ENCODE measurements at regions not wholly inside any gene's neighbourhood (a gene's known extent, or its start where the extent isn't known, plus 50 kb on each side); places are given as distances from the start of the nearest gene placed in this dataset.

GRCh38 chr20:48210111-48211027 is 425.1 kb upstream of the SULF2 start:
- DNase-seq, result no peak
- intact Hi-C loops (cut with micrococcal nuclease), result no loop called here
- H3K9me3 Mint-ChIP-seq, result no peaks in the 10 kb centered on the region
- H3K36me3 Mint-ChIP-seq (ENCODE audit: low read depth), result no peaks in the 10 kb centered on the region
- POLR2A ChIA-PET, result no interaction called here
- CTCF ChIA-PET, result no interaction called here
- H3K4me1 Mint-ChIP-seq (ENCODE audit: low read depth), result no peaks in the 10 kb centered on the region
- ATAC-seq, result no peak
- H3K27me3 Mint-ChIP-seq, result peaks cover 7% of the 10 kb centered on the region
- H3K4me3 Mint-ChIP-seq, result no peak overlapping the region
- TF ChIP-seq CTCF (IDR thresholded peaks at IDR 0.05), result no peak
- no peak overlapping the region for H3K27ac Mint-ChIP-seq

GRCh38 chr20:48209102-48209501 is 423.8 kb upstream of the SULF2 start:
- ChIA-PET POLR2A (no interaction called here), CTCF (no interaction called here)
- intact Hi-C loops (cut with micrococcal nuclease), result no loop called here
- no peak for TF ChIP-seq CTCF (IDR thresholded peaks at IDR 0.05)
- no peaks in the 10 kb centered on the region for H3K36me3 Mint-ChIP-seq (ENCODE audit: low read depth)
- no peak overlapping the region for H3K27ac Mint-ChIP-seq
- ATAC-seq (no peak), DNase-seq (no peak)
- no peaks in the 10 kb centered on the region for H3K9me3 Mint-ChIP-seq
- no peak overlapping the region for H3K4me3 Mint-ChIP-seq
- H3K4me1 Mint-ChIP-seq (ENCODE audit: low read depth), result no peaks in the 10 kb centered on the region
- H3K27me3 Mint-ChIP-seq, result peaks cover 1% of the 10 kb centered on the region

GRCh38 chr20:48208176-48208575 is 422.9 kb upstream of the SULF2 start:
- intact Hi-C loops (cut with micrococcal nuclease), result no loop called here
- peaks cover 1% of the 10 kb centered on the region for H3K27me3 Mint-ChIP-seq
- no peaks in the 10 kb centered on the region for H3K9me3 Mint-ChIP-seq
- ChIA-PET POLR2A (no interaction called here), CTCF (no interaction called here)
- ATAC-seq, result no peak
- no peaks in the 10 kb centered on the region for H3K36me3 Mint-ChIP-seq (ENCODE audit: low read depth)
- H3K4me3 Mint-ChIP-seq, result no peak overlapping the region
- H3K27ac Mint-ChIP-seq, result no peak overlapping the region
- no peaks in the 10 kb centered on the region for H3K4me1 Mint-ChIP-seq (ENCODE audit: low read depth)
- DNase-seq, result no peak
- no peak for TF ChIP-seq CTCF (IDR thresholded peaks at IDR 0.05)

- ChIA-PET CTCF (no interaction called here), POLR2A (no interaction called here)
- DNase-seq (no peak), ATAC-seq (no peak)
- intact Hi-C loops (cut with micrococcal nuclease), result no loop called here
- Mint-ChIP-seq H3K4me1 (ENCODE audit: low read depth) (no peaks in the 10 kb centered on the region), H3K36me3 (ENCODE audit: low read depth) (no peaks in the 10 kb centered on the region), H3K27ac (no peak overlapping the region), H3K9me3 (no peaks in the 10 kb centered on the region), H3K4me3 (no peak overlapping the region), H3K27me3 (peaks cover 1% of the 10 kb centered on the region)
- TF ChIP-seq CTCF (IDR thresholded peaks at IDR 0.05), result no peak
These were observed 422.2 kb upstream of the SULF2 start for GRCh38 chr20:48207505-48207904.

GRCh38 chr20:48205786-48206185 is 420.5 kb upstream of the SULF2 start:
- Mint-ChIP-seq H3K36me3 (ENCODE audit: low read depth) (no peaks in the 10 kb centered on the region), H3K9me3 (no peaks in the 10 kb centered on the region), H3K27ac (no peak overlapping the region), H3K4me3 (no peak overlapping the region), H3K27me3 (peaks cover 1% of the 10 kb centered on the region), H3K4me1 (ENCODE audit: low read depth) (no peaks in the 10 kb centered on the region)
- DNase-seq (no peak), ATAC-seq (no peak)
- ChIA-PET POLR2A (no interaction called here), CTCF (no interaction called here)
- TF ChIP-seq CTCF (IDR thresholded peaks at IDR 0.05), result no peak
- intact Hi-C loops (cut with micrococcal nuclease), result no loop called here
